ENCODE measurements at regions not wholly inside any gene's neighbourhood (a gene's known extent, or its start where the extent isn't known, plus 50 kb on each side); places are given as distances from the start of the nearest gene placed in this dataset.
"Not testable (repeated sequence)": the region's sequence is repeated elsewhere in the genome, so short reads cannot be mapped to it uniquely, and the experiment has no call there.

- Histone ChIP-seq H3K9ac (no peak overlapping the region), H4K20me1 (ENCODE audit: low read depth) (no peaks in the 10 kb centered on the region), H3K9me3 (ENCODE audit: low read depth) (no peaks in the 10 kb centered on the region), H3K27ac (no peak overlapping the region), H3K27me3 (no peaks in the 10 kb centered on the region), H3K4me3 (no peak overlapping the region), H3F3A (ENCODE audit: low read depth) (no peaks in the 10 kb centered on the region), H2AFZ (replicated peaks) (peak overlapping the region; percentile 1), H3K36me3 (no peaks in the 10 kb centered on the region), H3K79me2 (ENCODE audit: low read depth) (no peaks in the 10 kb centered on the region), H3K4me2 (no peak overlapping the region), H3K4me1 (no peaks in the 10 kb centered on the region)
- H3K27me3 Mint-ChIP-seq (ENCODE audit: insufficient read depth, low read depth) = no peaks in the 10 kb centered on the region
- H3K4me1 Mint-ChIP-seq = no peaks in the 10 kb centered on the region
- H3K27ac Mint-ChIP-seq = no peak overlapping the region
- DNase-seq (ENCODE audit: low spot score) = no peak
- H3K4me3 Mint-ChIP-seq = no peak overlapping the region
- TF ChIP-seq EZH2phosphoT487 (IDR thresholded peaks at IDR 0.05) = no peak
- TF ChIP-seq EZH2 (IDR thresholded peaks at IDR 0.05) = no peak
- no peaks in the 10 kb centered on the region for H3K36me3 Mint-ChIP-seq
- no peaks in the 10 kb centered on the region for H3K9me3 Mint-ChIP-seq
Observed at GRCh38 chr1:103448560-103448959, 76.9 kb upstream of the RNPC3 start.

- Histone ChIP-seq H3K4me1 (no peaks in the 10 kb centered on the region), H3K79me2 (ENCODE audit: low read depth) (no peaks in the 10 kb centered on the region), H3K9ac (no peak overlapping the region), H4K20me1 (ENCODE audit: low read depth) (no peaks in the 10 kb centered on the region), H3K27ac (no peak overlapping the region), H3K27me3 (no peaks in the 10 kb centered on the region), H3F3A (ENCODE audit: low read depth) (no peaks in the 10 kb centered on the region), H3K4me3 (no peak overlapping the region), H3K36me3 (no peaks in the 10 kb centered on the region), H3K4me2 (no peak overlapping the region), H2AFZ (replicated peaks) (no peak overlapping the region), H3K9me3 (ENCODE audit: low read depth) (no peaks in the 10 kb centered on the region)
- no peak overlapping the region for H3K4me3 Mint-ChIP-seq
- H3K4me1 Mint-ChIP-seq = no peaks in the 10 kb centered on the region
- H3K27me3 Mint-ChIP-seq (ENCODE audit: insufficient read depth, low read depth) = no peaks in the 10 kb centered on the region
- H3K27ac Mint-ChIP-seq = no peak overlapping the region
- TF ChIP-seq EZH2phosphoT487 (IDR thresholded peaks at IDR 0.05) (no peak), CTCF (IDR thresholded peaks at IDR 0.05) (no peak), EZH2 (IDR thresholded peaks at IDR 0.05) (no peak)
- H3K36me3 Mint-ChIP-seq = no peaks in the 10 kb centered on the region
- H3K9me3 Mint-ChIP-seq = no peaks in the 10 kb centered on the region
- DNase-seq (ENCODE audit: low spot score) = no peak
Observed at GRCh38 chr1:103447471-103447870, 78.0 kb upstream of the RNPC3 start.

GRCh38 chr1:103441342-103441741 is 84.2 kb upstream of the RNPC3 start:
- H3K36me3 Mint-ChIP-seq = no peaks in the 10 kb centered on the region
- TF ChIP-seq CTCF (IDR thresholded peaks at IDR 0.05) = no peak
- Histone ChIP-seq H3K9ac (no peak overlapping the region), H3F3A (ENCODE audit: low read depth) (no peaks in the 10 kb centered on the region), H3K4me1 (no peaks in the 10 kb centered on the region), H3K4me2 (no peak overlapping the region), H3K27me3 (no peaks in the 10 kb centered on the region), H3K9me3 (ENCODE audit: low read depth) (no peaks in the 10 kb centered on the region), H2AFZ (replicated peaks) (no peak overlapping the region), H3K27ac (no peak overlapping the region), H3K79me2 (ENCODE audit: low read depth) (no peaks in the 10 kb centered on the region), H3K36me3 (no peaks in the 10 kb centered on the region), H3K4me3 (no peak overlapping the region), H4K20me1 (ENCODE audit: low read depth) (no peaks in the 10 kb centered on the region)
- no peak for DNase-seq (ENCODE audit: low spot score)
- H3K27ac Mint-ChIP-seq = no peak overlapping the region
- H3K4me3 Mint-ChIP-seq = no peak overlapping the region
- H3K9me3 Mint-ChIP-seq = no peaks in the 10 kb centered on the region
- no peaks in the 10 kb centered on the region for H3K4me1 Mint-ChIP-seq
- H3K27me3 Mint-ChIP-seq (ENCODE audit: insufficient read depth, low read depth) = no peaks in the 10 kb centered on the region

GRCh38 chr1:103436568-103437100 is 88.9 kb upstream of the RNPC3 start:
- not testable (repeated sequence) for H3K9me3 ChIP-seq (ENCODE audit: low read depth); H3K4me1 Mint-ChIP-seq; H3K27me3 Mint-ChIP-seq (ENCODE audit: insufficient read depth, low read depth); H3K27me3 ChIP-seq; H3K27ac Mint-ChIP-seq; H3K4me2 ChIP-seq; H3K9me3 Mint-ChIP-seq; H3K27ac ChIP-seq; H3K36me3 Mint-ChIP-seq; H3K4me1 ChIP-seq; H3K9ac ChIP-seq; DNase-seq (ENCODE audit: low spot score); H3K36me3 ChIP-seq; H4K20me1 ChIP-seq (ENCODE audit: low read depth); H3F3A ChIP-seq (ENCODE audit: low read depth); H3K4me3 Mint-ChIP-seq; H3K79me2 ChIP-seq (ENCODE audit: low read depth); H3K4me3 ChIP-seq; H2AFZ ChIP-seq (replicated peaks)

All from neural progenitor cell (in vitro differentiated cells).